ENCODE measurements at regions not wholly inside any gene's neighbourhood (a gene's known extent, or its start where the extent isn't known, plus 50 kb on each side); places are given as distances from the start of the nearest gene placed in this dataset.

DNA sequence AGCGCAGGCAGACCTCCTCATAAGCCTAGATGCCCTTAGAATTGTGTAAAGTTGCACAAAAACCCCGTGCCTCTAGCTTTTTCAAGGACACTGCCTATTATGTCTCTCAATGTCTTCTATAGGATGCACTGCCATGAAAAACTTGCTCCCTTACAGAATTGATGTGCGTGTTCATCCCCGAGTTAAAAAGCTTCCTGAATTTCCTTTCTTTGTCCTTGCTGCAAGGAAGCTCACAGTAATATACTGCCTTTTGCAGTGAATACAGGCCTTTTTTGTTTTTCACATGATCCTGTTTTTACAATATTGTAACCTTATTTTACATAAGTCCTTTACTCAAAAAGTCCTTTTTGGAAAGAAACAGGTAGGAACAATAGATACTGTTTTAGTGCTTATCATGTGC lies 193.0 kb downstream of the TTLL7 start:
- TF ChIP-seq, protein P1, sequence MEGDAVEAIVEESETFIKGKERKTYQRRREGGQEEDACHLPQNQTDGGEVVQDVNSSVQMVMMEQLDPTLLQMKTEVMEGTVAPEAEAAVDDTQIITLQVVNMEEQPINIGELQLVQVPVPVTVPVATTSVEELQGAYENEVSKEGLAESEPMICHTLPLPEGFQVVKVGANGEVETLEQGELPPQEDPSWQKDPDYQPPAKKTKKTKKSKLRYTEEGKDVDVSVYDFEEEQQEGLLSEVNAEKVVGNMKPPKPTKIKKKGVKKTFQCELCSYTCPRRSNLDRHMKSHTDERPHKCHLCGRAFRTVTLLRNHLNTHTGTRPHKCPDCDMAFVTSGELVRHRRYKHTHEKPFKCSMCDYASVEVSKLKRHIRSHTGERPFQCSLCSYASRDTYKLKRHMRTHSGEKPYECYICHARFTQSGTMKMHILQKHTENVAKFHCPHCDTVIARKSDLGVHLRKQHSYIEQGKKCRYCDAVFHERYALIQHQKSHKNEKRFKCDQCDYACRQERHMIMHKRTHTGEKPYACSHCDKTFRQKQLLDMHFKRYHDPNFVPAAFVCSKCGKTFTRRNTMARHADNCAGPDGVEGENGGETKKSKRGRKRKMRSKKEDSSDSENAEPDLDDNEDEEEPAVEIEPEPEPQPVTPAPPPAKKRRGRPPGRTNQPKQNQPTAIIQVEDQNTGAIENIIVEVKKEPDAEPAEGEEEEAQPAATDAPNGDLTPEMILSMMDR (conservative IDR thresholded peaks at IDR 0.05) = no peak
- TF ChIP-seq ZFX (IDR thresholded peaks at IDR 0.05) = no peak

All from C4-2B (cell line).